ENCODE measurements at regions not wholly inside any gene's neighbourhood (a gene's known extent, or its start where the extent isn't known, plus 50 kb on each side); places are given as distances from the start of the nearest gene placed in this dataset.
A peak's percentile ranks its signal among the peaks of the same experiment; 100 is the strongest.

DNA sequence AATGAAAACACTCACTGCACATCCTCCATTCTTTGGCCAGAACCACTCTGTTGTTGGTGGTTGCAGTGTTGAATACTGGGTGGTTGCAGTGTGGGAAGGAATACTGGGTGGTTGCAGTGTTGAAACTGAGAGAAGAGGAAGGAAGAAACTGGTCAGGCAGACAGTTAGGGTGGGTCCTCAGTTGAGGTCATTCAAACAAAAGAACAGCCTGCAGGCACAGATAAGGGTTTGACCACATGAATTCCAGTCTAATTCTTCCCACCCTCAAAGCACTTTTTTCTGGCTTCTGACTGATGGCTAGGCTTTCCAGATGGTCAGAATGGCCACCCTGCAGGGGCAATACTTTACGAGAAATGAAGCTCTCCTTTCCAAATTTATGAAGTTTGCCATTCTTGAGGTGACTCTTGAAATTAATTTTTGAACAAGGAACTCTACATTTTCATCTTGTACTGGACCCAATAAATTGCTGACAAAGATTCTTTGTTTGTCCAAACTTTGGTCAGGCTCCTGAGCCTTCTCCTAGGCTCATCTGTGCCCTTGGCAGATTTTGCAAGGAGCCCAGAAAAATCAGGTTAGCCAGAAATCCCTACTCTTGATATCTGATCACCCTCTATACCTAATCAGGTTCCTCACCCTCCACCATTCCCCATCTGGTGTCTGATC lies 596.6 kb upstream of the CDH5 start:
- Mint-ChIP-seq H3K4me3 (no peak overlapping the region), H3K36me3 (peaks cover 0 to 8% of the 10 kb centered on the region in 2 donors)

DNA sequence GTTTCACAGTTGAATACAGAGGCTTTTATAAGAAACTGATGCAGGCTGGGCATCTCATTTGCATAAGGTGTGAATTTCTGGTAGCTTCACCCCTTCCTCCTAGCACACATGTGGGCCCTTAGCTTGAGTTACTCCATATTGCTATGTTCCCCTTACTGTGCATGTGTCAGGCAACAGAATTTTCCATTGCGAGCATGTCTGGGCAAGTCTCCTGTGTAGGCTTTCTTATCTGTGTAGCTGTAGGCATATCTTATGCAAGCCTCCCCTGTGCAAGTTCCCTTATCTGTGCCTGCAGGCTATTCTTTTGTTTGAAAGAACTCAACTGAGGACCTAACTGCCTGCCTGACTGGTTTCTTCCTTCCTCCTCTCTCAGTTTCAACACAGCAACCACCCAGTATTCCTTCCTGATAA lies 597.4 kb upstream of the CDH5 start:
- no peak overlapping the region for H3K4me3 Mint-ChIP-seq
- no peaks in the 10 kb centered on the region for H3K27me3 Mint-ChIP-seq
- H3K27ac Mint-ChIP-seq: no peak overlapping the region
- ATAC-seq (ENCODE audit: low read depth in 2 of 2): no peak
- H3K4me1 Mint-ChIP-seq: peaks cover 0 to 7% (median 7%) of the 10 kb centered on the region in 3 donors
- peaks cover 6 to 27% (median 12%) of the 10 kb centered on the region in 7 donors for H3K9me3 Mint-ChIP-seq
- H3K36me3 Mint-ChIP-seq: peaks cover 0 to 8% of the 10 kb centered on the region in 2 donors
- DNase-seq: no peak

More for the DNA sequence above, 596.6 kb upstream of the CDH5 start:
- peaks cover 0 to 7% (median 6%) of the 10 kb centered on the region in 3 donors for H3K4me1 Mint-ChIP-seq
- peaks cover 6 to 27% (median 12%) of the 10 kb centered on the region in 7 donors for H3K9me3 Mint-ChIP-seq
- no peak for DNase-seq
- no peak for ATAC-seq (ENCODE audit: low read depth in 2 of 2)
- H3K27me3 Mint-ChIP-seq: peaks cover 0 to 7% (median 0%) of the 10 kb centered on the region in 3 donors
- no peak overlapping the region for H3K27ac Mint-ChIP-seq

DNA sequence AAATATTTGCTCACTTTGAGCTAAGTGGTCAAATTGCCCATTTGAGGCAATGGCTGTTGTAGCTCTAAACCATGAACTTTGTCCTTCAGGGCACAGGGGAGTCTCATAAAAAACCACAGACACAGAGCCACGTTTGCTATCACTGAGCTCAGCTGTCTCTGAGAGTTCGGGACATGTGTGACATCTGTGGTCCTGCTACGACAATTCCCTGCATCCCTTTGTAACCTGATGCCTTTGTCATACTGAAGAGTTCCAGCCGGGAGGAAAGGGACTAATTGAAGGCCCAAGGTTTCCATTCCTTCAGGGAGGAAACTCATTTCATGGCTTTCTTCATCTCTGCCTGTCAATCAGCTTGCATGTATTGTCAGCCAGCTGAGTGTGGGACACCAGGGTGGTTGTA lies 599.4 kb upstream of the CDH5 start:
- Mint-ChIP-seq H3K4me3 (no peak overlapping the region), H3K36me3 (peaks cover 0 to 8% of the 10 kb centered on the region in 2 donors), H3K27me3 (no peaks in the 10 kb centered on the region), H3K9me3 (peaks cover 6 to 25% (median 10%) of the 10 kb centered on the region in 7 donors), H3K4me1 (peaks cover 0 to 21% (median 11%) of the 10 kb centered on the region in 3 donors), H3K27ac (no peak overlapping the region)
- DNase-seq (no peak), ATAC-seq (ENCODE audit: low read depth in 2 of 2) (no peak)

DNA sequence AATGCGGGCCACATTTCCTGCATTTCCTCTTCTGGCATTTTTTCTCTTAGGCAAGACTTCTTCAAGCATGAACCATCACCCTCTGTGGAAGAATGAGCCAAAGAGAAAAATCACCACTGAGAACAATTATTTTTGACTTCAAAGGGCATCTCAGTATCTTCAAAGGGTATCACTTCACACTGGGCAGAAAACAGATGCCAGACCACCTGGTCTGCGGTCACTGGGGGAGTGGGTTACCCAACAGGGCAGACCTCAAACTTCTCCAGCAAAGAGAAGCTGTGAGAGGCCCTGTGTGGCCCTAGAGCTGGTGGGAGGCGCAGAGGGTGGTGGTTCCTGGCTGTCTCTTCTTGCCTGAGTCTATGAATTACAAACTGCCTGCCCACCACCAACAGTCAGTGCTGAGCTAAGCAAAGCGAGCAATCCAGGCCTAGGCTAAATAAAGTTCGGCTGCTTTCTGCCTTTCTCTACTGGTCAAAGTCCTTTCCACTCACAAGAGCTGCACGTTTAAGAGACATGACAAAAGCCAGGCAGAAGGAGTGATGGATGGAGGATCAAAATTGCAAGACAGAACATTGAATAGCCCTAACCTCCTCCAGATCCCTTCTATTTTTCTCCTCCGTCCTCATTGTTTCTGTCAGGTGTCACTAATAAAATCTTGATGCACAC lies 602.7 kb upstream of the CDH5 start:
- peaks cover 0 to 19% (median 8%) of the 10 kb centered on the region in 3 donors for H3K4me1 Mint-ChIP-seq
- H3K9me3 Mint-ChIP-seq: peaks cover 0 to 6% (median 0%) of the 10 kb centered on the region in 7 donors
- H3K4me3 Mint-ChIP-seq: no peak overlapping the region
- DNase-seq (no peak), ATAC-seq (ENCODE audit: low read depth in 2 of 2) (no peak)
- H3K27ac Mint-ChIP-seq: no peak overlapping the region
- H3K27me3 Mint-ChIP-seq: no peaks in the 10 kb centered on the region
- H3K36me3 Mint-ChIP-seq: no peaks in the 10 kb centered on the region

DNA sequence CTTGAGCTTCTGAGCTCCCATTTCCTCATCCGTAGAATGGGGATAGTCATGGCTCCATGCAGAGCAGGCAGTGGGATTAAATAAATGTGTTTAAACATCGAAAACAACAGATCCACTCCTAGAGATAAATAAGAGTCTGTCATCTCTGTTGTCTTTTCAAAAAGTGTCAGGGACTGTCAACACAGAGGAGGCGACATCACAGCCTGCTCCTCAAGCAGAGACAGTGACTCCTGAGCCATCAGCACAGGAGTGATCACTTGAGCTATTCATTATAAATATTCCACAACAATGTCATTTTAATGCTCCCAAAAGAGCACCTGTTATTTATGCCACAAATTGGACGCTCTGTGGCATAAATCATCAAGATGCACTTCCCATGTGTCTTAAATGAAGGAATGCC lies 605.6 kb upstream of the CDH5 start:
- no peaks in the 10 kb centered on the region for H3K36me3 Mint-ChIP-seq
- peaks cover 0 to 3% (median 0%) of the 10 kb centered on the region in 7 donors for H3K9me3 Mint-ChIP-seq
- H3K27ac Mint-ChIP-seq: no peak overlapping the region
- no peak overlapping the region for H3K4me3 Mint-ChIP-seq
- DNase-seq (no peak), ATAC-seq (ENCODE audit: low read depth in 2 of 2) (no peak)
- H3K27me3 Mint-ChIP-seq: no peaks in the 10 kb centered on the region
- peaks cover 0 to 19% (median 6%) of the 10 kb centered on the region in 3 donors for H3K4me1 Mint-ChIP-seq

DNA sequence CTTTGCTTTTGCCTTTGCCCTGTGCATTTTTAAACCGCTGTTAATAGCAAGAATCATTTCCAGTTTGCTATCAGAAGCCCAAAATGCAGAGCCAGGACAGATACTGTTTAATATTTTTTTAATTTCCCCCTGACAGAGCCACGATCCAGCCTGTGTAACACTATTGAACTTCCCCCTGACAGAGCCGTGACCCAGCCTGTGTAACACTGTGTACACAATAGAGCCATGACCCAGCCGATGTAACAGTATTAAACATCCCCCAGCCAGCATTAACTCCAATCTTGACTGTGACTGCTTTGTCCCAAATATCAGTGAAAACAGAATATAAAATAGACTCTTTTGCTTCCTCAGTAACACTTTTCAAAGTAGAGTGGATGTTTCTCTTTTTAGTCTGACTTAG lies 607.9 kb upstream of the CDH5 start:
- no peak overlapping the region for H3K4me3 Mint-ChIP-seq
- DNase-seq (no peak), ATAC-seq (ENCODE audit: low read depth in 2 of 2) (no peak)
- H3K36me3 Mint-ChIP-seq: no peaks in the 10 kb centered on the region
- H3K9me3 Mint-ChIP-seq: peaks cover 0 to 3% (median 0%) of the 10 kb centered on the region in 7 donors
- H3K4me1 Mint-ChIP-seq: peaks cover 0 to 15% (median 0%) of the 10 kb centered on the region in 3 donors
- H3K27ac Mint-ChIP-seq: no peak overlapping the region
- no peaks in the 10 kb centered on the region for H3K27me3 Mint-ChIP-seq

DNA sequence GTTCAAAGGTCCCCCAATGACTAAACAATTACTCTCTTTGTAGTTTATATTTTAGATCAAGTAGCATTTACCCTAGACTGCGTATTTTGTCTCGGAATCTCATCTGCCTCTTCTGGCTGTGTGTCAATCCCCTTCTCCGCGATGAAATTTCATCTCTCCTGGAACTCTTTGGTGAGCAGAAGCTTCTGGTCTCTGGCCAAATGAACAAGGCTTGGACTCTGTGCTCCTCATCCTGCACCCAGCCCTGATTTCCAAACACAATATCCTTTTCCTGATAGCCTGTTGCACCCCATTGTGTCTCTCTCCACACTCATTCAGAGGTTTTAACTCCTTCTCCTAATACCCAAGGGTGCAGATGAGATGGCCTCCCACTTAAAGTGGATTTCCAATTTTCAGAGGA lies 609.4 kb upstream of the CDH5 start:
- H3K27ac Mint-ChIP-seq: no peak overlapping the region
- DNase-seq: no peak
- peaks cover 0 to 4% (median 0%) of the 10 kb centered on the region in 3 donors for H3K27me3 Mint-ChIP-seq
- peaks cover 0 to 5% (median 0%) of the 10 kb centered on the region in 3 donors for H3K4me1 Mint-ChIP-seq
- ATAC-seq (ENCODE audit: low read depth in 2 of 2): no peak
- H3K4me3 Mint-ChIP-seq: no peak overlapping the region
- no peaks in the 10 kb centered on the region for H3K36me3 Mint-ChIP-seq
- H3K9me3 Mint-ChIP-seq: peaks cover 0 to 3% (median 0%) of the 10 kb centered on the region in 7 donors

DNA sequence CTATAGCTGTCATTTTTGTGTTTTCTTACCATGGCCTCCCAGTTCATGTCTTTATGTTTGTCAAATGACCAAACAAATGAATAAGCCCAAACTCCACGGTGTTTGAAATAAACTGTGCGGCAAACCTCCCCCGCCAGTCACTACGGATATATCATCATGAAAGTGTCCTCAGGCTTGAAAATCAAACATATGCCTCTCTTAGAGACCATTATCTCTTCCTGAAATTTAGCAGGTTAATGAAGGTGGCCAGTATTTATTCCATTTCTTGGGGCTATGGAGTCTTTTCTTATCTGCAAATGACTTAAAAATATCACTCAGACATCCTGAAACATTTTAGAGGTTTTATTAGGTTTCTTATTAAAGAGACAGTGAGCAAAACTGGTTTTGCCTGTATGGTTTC lies 610.3 kb upstream of the CDH5 start:
- no peak overlapping the region for H3K4me3 Mint-ChIP-seq
- H3K27me3 Mint-ChIP-seq: peaks cover 0 to 7% (median 0%) of the 10 kb centered on the region in 3 donors
- H3K9me3 Mint-ChIP-seq: peaks cover 0 to 3% (median 0%) of the 10 kb centered on the region in 7 donors
- no peaks in the 10 kb centered on the region for H3K36me3 Mint-ChIP-seq
- H3K4me1 Mint-ChIP-seq: no peaks in the 10 kb centered on the region
- no peak for ATAC-seq (ENCODE audit: low read depth in 2 of 2)
- no peak for DNase-seq
- no peak overlapping the region for H3K27ac Mint-ChIP-seq

DNA sequence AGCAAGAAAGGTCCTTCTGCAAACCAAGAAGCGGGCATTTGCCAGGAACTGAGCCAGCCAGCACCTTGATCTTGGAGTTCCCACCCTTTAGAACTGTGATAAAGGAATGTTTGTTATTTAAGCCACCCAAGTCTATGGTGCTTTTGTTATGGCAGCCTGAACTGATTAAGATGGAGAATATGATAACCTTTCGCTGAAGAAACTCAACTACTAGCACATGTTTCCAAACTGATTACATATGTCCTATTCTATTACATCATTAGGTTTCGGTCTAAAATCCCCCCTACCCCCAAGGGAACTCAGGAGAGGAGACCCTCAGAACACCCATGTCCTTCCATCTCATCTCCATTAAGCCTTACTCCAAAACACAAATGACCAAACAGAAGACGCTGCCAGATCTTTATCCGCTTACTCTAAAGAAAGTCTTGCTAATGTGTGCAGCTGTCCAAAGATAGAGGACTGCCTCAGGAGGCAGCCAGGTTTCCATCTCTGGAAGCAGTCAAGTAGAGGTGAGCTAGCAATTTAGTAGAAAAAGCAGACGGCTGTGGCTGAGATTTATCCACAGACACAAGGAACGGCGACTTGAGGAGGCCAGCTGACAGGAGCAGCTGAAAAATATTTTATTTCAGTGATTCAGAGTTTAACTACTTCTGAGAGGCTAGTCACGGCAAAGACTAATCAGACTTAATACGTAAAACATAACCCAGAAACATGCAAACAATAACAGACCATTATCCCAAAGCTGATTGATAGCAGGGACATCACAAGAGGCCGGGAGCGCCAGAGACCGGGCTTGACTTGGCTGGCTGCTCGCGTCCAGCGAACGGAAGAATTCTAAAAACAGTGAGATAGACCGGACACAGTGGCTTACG lies 611.4 kb upstream of the CDH5 start:
- Mint-ChIP-seq H3K36me3 (no peaks in the 10 kb centered on the region), H3K4me1 (no peaks in the 10 kb centered on the region), H3K9me3 (peaks cover 0 to 3% (median 0%) of the 10 kb centered on the region in 7 donors), H3K27ac (no peak overlapping the region), H3K27me3 (peaks cover 0 to 11% (median 0%) of the 10 kb centered on the region in 3 donors), H3K4me3 (no peak overlapping the region)
- ATAC-seq (ENCODE audit: low read depth in 2 of 2) (no peak), DNase-seq (no peak)

DNA sequence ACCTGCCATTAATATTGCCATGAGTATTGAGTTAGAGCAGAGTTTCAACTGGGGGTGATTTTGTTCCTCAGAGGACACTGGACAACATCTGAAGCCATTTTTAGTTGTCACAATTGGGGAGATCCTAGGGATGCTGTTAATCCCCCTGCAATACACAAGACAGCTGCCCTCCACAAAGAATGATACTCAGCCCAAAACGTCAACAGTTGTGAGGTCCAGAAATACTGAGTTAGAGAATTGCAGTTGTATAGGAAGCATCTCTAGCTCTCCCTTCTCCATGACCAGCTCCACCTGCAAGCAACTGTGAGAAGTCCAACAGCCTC lies 614.0 kb upstream of the CDH5 start:
- H3K4me1 Mint-ChIP-seq: no peaks in the 10 kb centered on the region
- H3K27ac Mint-ChIP-seq: no peak overlapping the region
- peaks cover 0 to 11% (median 0%) of the 10 kb centered on the region in 3 donors for H3K27me3 Mint-ChIP-seq
- no peak for DNase-seq
- peaks cover 0 to 3% (median 0%) of the 10 kb centered on the region in 7 donors for H3K9me3 Mint-ChIP-seq
- ATAC-seq (ENCODE audit: low read depth in 2 of 2): no peak
- no peak overlapping the region for H3K4me3 Mint-ChIP-seq
- H3K36me3 Mint-ChIP-seq: no peaks in the 10 kb centered on the region

DNA sequence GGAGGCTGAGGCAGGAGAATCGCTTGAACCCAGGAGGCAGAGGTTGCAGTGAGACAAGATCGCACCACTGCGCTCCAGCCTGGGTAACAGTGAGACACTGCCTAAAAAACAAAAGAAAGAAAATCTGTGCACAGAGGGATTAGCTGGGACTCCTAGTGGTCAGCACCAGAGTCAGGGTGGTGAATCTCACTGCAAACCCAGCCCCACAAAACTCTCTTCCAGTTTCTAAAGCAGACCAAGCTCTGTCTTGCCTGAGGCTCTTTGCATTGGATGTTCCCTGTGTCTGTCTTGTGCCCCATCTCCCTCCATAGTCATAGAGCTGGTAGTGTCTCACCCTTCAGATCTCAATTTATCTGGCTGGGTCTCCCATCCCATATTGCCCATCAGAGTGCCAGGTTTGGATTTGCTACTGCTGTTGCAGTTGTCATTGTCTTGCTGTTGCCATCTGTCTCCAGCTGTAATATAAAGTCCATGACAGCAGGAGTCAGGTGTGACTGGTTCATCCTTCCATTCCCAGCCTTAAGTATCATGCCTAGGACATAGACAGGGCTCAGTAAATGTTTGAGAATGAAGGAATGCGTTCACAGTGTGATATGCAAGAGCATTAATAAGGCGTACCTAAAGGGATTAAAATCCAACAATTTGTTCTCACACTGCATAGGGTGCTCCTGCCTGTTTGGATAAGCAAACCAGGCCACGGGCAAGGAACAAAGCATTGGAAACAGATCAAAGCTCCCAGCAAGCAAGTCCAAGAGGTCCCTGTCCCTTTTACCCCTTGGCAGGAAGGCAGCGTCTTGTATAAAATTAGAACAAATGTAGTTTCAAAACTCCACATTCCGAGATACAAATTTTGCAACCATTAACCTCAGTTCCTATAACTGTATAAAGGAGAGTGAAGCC lies 614.6 kb upstream of the CDH5 start:
- ATAC-seq (ENCODE audit: low read depth in 2 of 2) (no peak), DNase-seq (no peak)
- peaks cover 0 to 11% (median 0%) of the 10 kb centered on the region in 3 donors for H3K27me3 Mint-ChIP-seq
- H3K36me3 Mint-ChIP-seq: no peaks in the 10 kb centered on the region
- H3K27ac Mint-ChIP-seq: peak overlapping the region in 1 of 6 donors; percentile 11
- H3K9me3 Mint-ChIP-seq: peaks cover 0 to 3% (median 0%) of the 10 kb centered on the region in 7 donors
- H3K4me3 Mint-ChIP-seq: no peak overlapping the region
- no peaks in the 10 kb centered on the region for H3K4me1 Mint-ChIP-seq

DNA sequence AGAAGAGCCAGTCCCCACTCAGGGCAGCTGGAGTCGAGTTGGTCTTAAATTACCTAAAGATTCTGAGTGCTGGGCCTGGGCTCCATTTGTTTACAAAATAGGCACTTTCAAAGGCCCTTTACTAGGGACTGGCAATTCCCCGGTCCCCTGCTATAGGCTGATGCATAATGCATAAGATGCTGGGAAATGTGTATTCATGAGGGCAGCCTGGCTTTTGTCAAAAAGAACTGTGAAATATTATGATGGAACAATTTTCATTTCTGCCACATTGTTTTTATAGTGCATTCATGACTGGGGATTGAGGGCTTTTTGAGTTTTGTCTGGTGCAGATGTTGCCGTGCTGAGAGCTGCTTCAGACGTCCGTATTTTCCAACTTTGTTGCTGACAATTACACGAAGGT lies 617.0 kb upstream of the CDH5 start:
- no peak for DNase-seq
- Mint-ChIP-seq H3K9me3 (no peaks in the 10 kb centered on the region), H3K27me3 (peaks cover 0 to 11% (median 0%) of the 10 kb centered on the region in 3 donors), H3K4me3 (no peak overlapping the region), H3K36me3 (no peaks in the 10 kb centered on the region), H3K27ac (no peak overlapping the region), H3K4me1 (no peaks in the 10 kb centered on the region)
- ATAC-seq (ENCODE audit: low read depth in 2 of 2): no peak

DNA sequence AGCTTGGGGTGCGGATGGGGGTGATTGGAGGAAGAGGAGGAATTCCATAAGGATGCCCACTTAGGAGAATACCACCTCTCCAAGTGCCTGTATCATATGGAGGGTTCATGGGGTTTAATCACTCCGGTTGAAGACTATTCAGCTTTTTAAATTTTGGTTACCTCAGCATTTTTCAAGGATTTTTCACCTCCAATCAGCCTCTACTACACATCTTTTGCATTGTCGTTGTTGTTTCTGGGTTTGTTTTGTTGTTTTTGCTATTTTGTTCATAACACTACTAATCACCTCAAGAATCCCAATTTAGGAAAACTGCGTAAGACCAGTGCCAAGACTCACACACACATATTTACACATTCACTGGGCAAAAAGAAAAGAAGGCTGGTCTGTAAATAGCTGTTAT lies 619.5 kb upstream of the CDH5 start:
- Mint-ChIP-seq H3K27me3 (peaks cover 0 to 7% (median 0%) of the 10 kb centered on the region in 3 donors), H3K4me1 (no peaks in the 10 kb centered on the region), H3K9me3 (peaks cover 0 to 7% (median 2%) of the 10 kb centered on the region in 7 donors), H3K27ac (no peak overlapping the region), H3K36me3 (no peaks in the 10 kb centered on the region), H3K4me3 (no peak overlapping the region)
- ATAC-seq (ENCODE audit: low read depth in 2 of 2): no peak
- no peak for DNase-seq

Data from naive B cell (primary cell).